GM18505 (cell line): ENCODE measurements at regions not wholly inside any gene's neighbourhood (a gene's known extent, or its start where the extent isn't known, plus 50 kb on each side); places are given as distances from the start of the nearest gene placed in this dataset.

ENCODE experiments used
- ATAC-seq: cut with Tn5 transposase; IDR thresholded peaks from one replicate; pipeline ENCODE4 v1.9.1; 2021; ENCODE audit not compliant: unreplicated experiment
- POLR2A ChIP-seq: IDR thresholded peaks from 4 replicates; pipeline ENCODE4 v1.6.1; 2011; ENCODE audit warnings: borderline replicate concordance; ENCODE audit not compliant: insufficient read depth, insufficient read length; ENCODE audit errors: extremely low read depth

DNA sequence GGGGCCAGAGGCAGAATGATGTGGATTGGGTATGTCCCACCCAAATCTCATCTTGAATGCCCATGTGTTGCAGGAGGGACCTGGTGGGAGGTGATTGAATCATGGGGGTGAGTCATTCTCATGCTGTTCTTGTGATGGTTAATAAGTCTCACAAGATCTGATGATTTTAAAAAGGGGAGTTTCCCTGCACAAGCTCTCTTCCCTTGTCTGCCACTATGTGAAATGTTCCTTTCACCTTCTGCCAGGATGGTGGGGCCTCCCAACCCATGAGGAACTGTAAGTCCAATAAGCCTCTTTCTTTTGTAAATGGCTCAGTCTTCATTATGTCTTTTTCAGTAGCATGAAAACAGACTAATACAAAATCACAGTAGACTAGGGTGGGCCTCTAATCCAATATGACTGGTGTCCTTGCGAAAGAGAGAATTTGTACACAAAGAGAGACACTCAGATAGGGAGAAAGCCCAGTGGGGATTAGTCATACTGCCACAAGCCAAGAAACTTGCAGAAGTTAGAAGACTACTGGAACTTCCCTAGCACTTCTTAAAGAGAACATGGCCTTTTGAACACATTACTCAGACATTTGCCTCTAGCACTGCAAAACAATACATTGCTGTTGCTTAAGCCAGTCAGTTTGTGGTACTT, 68.4 kb downstream of the ANXA1 start:
- ATAC-seq = peak; percentile 91
- no peak for TF ChIP-seq POLR2A

- TF ChIP-seq POLR2A = no peak
- no peak for ATAC-seq
Measured at GRCh38 chr9:73223594-73223993, 71.9 kb downstream of the ANXA1 start.

- ATAC-seq = no peak
- no peak for TF ChIP-seq POLR2A
Measured at GRCh38 chr9:73229543-73229942, 77.9 kb downstream of the ANXA1 start.

DNA sequence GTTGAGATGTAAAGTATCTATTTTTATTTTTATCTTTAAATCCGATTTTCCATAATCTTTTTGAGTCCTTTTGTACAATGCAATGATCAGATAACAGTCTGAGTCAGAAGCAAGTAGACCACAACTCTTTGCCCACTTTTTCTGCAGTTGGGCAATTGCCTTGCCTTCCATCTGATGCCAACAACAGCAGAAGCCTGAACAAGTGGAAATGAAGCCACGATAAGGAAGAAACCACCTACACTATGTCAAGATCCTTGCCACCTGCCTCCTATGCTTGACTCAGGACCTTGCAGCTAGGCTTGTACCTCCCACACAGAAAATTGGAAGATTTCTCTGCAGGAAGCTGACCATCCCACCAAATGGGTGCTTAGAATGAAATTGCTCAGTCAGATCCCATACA, 78.6 kb downstream of the ANXA1 start:
- TF ChIP-seq POLR2A = no peak
- ATAC-seq = no peak

GRCh38 chr9:73231203-73231602, 79.5 kb downstream of the ANXA1 start:
- TF ChIP-seq POLR2A = no peak
- ATAC-seq = no peak

- TF ChIP-seq POLR2A = no peak
- no peak for ATAC-seq
Measured at GRCh38 chr9:73233359-73234007, 81.8 kb downstream of the ANXA1 start.

GRCh38 chr9:73234008-73234360, 82.3 kb downstream of the ANXA1 start:
- no peak for TF ChIP-seq POLR2A
- no peak for ATAC-seq

- TF ChIP-seq POLR2A = no peak
- no peak for ATAC-seq
Measured at GRCh38 chr9:73237140-73237539, 85.5 kb downstream of the ANXA1 start.

DNA sequence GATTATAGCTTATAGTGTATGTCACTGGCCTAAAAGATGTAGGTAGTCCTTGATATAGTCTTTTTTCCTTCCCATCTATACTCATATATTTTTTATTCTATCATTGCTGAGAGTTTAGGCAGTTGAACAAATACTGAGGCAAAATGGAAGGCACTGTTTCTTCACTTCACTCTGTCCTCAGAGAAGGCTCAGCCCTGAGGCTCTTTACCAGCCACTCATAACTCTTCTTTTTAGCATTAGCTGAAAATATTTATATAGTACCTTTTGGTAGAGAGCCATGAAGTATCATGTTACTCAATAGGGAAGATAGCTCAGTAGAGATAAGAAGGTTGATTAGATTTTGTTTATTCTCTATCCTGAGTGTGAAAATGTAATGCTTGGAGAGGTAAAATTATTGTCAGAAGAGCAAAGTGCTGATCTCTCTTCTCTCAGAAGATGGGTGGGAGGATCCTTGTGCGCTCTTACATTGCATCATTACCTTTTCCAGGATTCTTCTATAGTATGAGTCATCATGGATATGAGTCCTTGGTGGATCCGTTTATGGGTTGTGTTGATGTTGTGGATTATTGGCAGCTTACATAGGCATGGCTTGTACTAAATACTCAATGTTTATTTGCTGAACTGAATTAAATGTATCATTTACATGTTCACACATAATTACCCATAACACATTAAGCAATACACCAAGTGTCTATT, 88.1 kb downstream of the ANXA1 start:
- no peak for TF ChIP-seq POLR2A

GRCh38 chr9:73243078-73243477, 91.4 kb downstream of the ANXA1 start:
- no peak for TF ChIP-seq POLR2A
- no peak for ATAC-seq

More for the DNA sequence above, 88.1 kb downstream of the ANXA1 start:
- ATAC-seq = no peak

GRCh38 chr9:73259086-73259696, 107.5 kb downstream of the ANXA1 start:
- no peak for ATAC-seq
- TF ChIP-seq POLR2A = no peak

DNA sequence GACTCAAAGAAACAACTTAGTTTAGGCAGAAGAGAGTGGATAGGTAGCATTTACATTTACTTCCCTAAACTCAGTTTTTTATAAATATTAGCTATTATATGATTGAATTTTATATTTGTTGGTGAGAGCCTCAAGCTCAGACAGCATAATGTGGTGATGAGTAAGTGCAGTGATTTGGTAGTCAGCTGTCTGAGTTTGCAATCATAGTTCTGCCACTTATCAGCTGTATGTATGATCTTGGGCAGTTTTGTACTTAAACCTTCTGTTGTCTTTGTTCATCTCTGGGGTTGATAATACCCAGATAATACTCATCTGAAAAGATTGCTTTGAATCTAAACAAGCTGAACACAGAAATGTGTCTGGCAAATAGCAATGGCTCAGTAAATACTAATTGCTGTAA, 108.8 kb downstream of the ANXA1 start:
- no peak for TF ChIP-seq POLR2A
- ATAC-seq = no peak

DNA sequence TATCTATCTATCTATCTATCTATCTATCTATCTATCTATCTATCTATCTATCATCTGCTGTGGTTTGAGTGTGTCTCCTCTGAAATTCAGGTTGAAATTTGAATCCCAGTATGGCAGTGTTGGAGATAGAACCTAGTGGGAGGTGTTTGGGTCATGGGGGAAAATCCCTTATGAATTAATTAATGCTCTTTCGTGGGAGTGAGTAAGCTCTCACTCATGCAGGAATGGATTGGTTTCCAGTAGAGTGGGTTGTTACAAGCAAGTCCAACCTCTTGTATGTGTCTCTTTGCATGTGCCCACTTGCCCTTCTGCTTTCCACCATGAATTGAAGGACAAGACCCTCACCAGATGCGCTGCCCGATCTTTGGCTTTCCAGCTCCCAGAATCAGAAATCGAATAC, 113.0 kb downstream of the ANXA1 start:
- no peak for TF ChIP-seq POLR2A
- ATAC-seq = no peak

- no peak for TF ChIP-seq POLR2A
- no peak for ATAC-seq
Measured at GRCh38 chr9:73265876-73266275, 114.2 kb downstream of the ANXA1 start.

- no peak for ATAC-seq
Measured at GRCh38 chr9:73269430-73270101, 117.9 kb downstream of the ANXA1 start.

More at GRCh38 chr9:73269430-73270101, 117.9 kb downstream of the ANXA1 start:
- no peak for TF ChIP-seq POLR2A
